ENCODE measurements at regions not wholly inside any gene's neighbourhood (a gene's known extent, or its start where the extent isn't known, plus 50 kb on each side); places are given as distances from the start of the nearest gene placed in this dataset.

DNA sequence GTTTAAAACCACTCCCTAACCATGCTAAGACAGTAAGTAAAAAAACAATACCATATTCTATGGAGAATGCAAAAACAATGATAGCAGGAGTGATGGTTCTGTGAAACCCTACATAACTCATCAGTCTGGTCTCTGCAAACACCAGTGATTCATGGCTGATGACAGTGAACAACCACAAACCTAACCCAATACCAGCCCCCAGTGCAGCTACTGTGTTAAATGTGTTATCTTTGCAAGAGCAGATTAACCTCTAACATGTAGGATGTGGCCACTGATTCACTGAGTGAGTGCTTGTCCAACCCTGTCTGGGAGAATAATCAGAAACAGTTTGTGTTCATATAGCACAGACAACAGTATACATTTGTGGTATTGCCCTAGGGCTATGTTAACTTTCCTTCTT is 100.2 kb upstream of the COG2 start:
- H3K4me3 Mint-ChIP-seq = no peak overlapping the region
- no peak overlapping the region for H3K27ac ChIP-seq (ENCODE audit: low read depth in 1 of 2, low read length in 2 of 2)
- intact Hi-C loops (cut with micrococcal nuclease) = no loop called here
- TF ChIP-seq, protein P1, sequence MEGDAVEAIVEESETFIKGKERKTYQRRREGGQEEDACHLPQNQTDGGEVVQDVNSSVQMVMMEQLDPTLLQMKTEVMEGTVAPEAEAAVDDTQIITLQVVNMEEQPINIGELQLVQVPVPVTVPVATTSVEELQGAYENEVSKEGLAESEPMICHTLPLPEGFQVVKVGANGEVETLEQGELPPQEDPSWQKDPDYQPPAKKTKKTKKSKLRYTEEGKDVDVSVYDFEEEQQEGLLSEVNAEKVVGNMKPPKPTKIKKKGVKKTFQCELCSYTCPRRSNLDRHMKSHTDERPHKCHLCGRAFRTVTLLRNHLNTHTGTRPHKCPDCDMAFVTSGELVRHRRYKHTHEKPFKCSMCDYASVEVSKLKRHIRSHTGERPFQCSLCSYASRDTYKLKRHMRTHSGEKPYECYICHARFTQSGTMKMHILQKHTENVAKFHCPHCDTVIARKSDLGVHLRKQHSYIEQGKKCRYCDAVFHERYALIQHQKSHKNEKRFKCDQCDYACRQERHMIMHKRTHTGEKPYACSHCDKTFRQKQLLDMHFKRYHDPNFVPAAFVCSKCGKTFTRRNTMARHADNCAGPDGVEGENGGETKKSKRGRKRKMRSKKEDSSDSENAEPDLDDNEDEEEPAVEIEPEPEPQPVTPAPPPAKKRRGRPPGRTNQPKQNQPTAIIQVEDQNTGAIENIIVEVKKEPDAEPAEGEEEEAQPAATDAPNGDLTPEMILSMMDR (IDR thresholded peaks at IDR 0.05) = no peak
- no peaks in the 10 kb centered on the region for H3K79me2 ChIP-seq (ENCODE audit: insufficient read depth, low read length)
- no peaks in the 10 kb centered on the region for H3K4me1 ChIP-seq (ENCODE audit: control insufficient read depth in 1 of 2, insufficient read depth in 2 of 2, low read length in 2 of 2)
- no peak for DNase-seq
- H3K4me2 ChIP-seq (replicated peaks; ENCODE audit: extremely low read depth, low read length, poor library complexity, severe bottlenecking) = no peak overlapping the region
- no peaks in the 10 kb centered on the region for H3K4me1 Mint-ChIP-seq
- H3K9ac ChIP-seq (ENCODE audit: insufficient read depth, low read length, poor library complexity, severe bottlenecking) = no peak overlapping the region
- H3K4me3 ChIP-seq (replicated peaks in 1 of 3; ENCODE audit: low read depth in 2 of 3, low read length in 3 of 3) = no peak overlapping the region
- no peaks in the 10 kb centered on the region for H3K27me3 ChIP-seq (ENCODE audit: control insufficient read depth in 2 of 2, insufficient read depth in 2 of 2, low read length in 2 of 2)
- H4K20me1 ChIP-seq (ENCODE audit: insufficient read depth, low read length) = no peaks in the 10 kb centered on the region
- H2AFZ ChIP-seq (ENCODE audit: insufficient read depth, low read depth, low read length, poor library complexity, severe bottlenecking) = no peak overlapping the region
- H3K27me3 Mint-ChIP-seq (ENCODE audit: low read depth in 3 of 3) = peaks cover 2 to 14% (median 6%) of the 10 kb centered on the region in 3 donors
- H3K9me3 Mint-ChIP-seq = peaks cover 0 to 9% (median 4%) of the 10 kb centered on the region in 7 donors
- no peaks in the 10 kb centered on the region for H3K36me3 Mint-ChIP-seq
- no peaks in the 10 kb centered on the region for H3K36me3 ChIP-seq (replicated peaks in 1 of 2; ENCODE audit: control insufficient read depth in 1 of 2, insufficient read depth in 2 of 2, low read length in 2 of 2)
- peaks cover 0 to 5% of the 10 kb centered on the region in 2 donors for H3K9me3 ChIP-seq (replicated peaks in 1 of 2; ENCODE audit: control insufficient read depth in 1 of 2, insufficient read depth in 1 of 2, low read length in 2 of 2)
- H3K27ac Mint-ChIP-seq = no peak overlapping the region

DNA sequence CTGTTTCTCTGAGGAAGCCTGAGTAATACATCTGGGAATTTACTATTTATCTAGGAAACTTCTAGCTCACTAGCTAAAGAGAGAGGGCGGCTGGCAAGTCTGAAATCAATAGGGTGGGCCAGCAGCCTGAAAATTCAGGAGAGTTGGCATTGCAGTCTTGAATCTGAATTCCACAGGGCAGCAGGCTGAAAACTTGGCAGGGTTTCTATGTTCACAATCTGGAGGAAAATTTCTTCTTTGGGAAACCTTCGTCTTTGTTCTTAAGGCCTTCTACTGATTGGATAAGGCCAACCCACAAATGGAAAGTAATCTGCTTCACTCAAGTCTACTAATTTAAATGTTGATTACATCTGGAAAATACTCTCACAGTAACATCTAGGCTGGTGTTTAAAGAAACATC is 101.0 kb upstream of the COG2 start:
- no peak overlapping the region for H2AFZ ChIP-seq (ENCODE audit: insufficient read depth, low read depth, low read length, poor library complexity, severe bottlenecking)

More for the DNA sequence above, 101.0 kb upstream of the COG2 start:
- Histone ChIP-seq H3K27me3 (ENCODE audit: control insufficient read depth in 2 of 2, insufficient read depth in 2 of 2, low read length in 2 of 2) (no peaks in the 10 kb centered on the region), H3K36me3 (replicated peaks in 1 of 2; ENCODE audit: control insufficient read depth in 1 of 2, insufficient read depth in 2 of 2, low read length in 2 of 2) (no peaks in the 10 kb centered on the region), H3K9ac (ENCODE audit: insufficient read depth, low read length, poor library complexity, severe bottlenecking) (no peak overlapping the region), H3K9me3 (replicated peaks in 1 of 2; ENCODE audit: control insufficient read depth in 1 of 2, insufficient read depth in 1 of 2, low read length in 2 of 2) (peaks cover 0 to 5% of the 10 kb centered on the region in 2 donors), H3K4me1 (ENCODE audit: control insufficient read depth in 1 of 2, insufficient read depth in 2 of 2, low read length in 2 of 2) (no peaks in the 10 kb centered on the region), H3K79me2 (ENCODE audit: insufficient read depth, low read length) (no peaks in the 10 kb centered on the region), H4K20me1 (ENCODE audit: insufficient read depth, low read length) (no peaks in the 10 kb centered on the region), H3K4me3 (replicated peaks in 1 of 3; ENCODE audit: low read depth in 2 of 3, low read length in 3 of 3) (no peak overlapping the region), H3K4me2 (replicated peaks; ENCODE audit: extremely low read depth, low read length, poor library complexity, severe bottlenecking) (no peak overlapping the region), H3K27ac (ENCODE audit: low read depth in 1 of 2, low read length in 2 of 2) (no peak overlapping the region)
- TF ChIP-seq, protein P1 (IDR thresholded peaks at IDR 0.05) = no peak
- H3K27me3 Mint-ChIP-seq (ENCODE audit: low read depth in 3 of 3) = peaks cover 2 to 13% (median 5%) of the 10 kb centered on the region in 3 donors
- no peak for DNase-seq
- no peaks in the 10 kb centered on the region for H3K4me1 Mint-ChIP-seq
- no CpG with 5 or more reads among the region's 2 CpGs for WGBS (ENCODE audit: insufficient coverage)
- no peak overlapping the region for H3K4me3 Mint-ChIP-seq
- intact Hi-C loops (cut with micrococcal nuclease) = no loop called here
- no peak overlapping the region for H3K27ac Mint-ChIP-seq
- no peaks in the 10 kb centered on the region for H3K36me3 Mint-ChIP-seq
- peaks cover 0 to 8% (median 4%) of the 10 kb centered on the region in 7 donors for H3K9me3 Mint-ChIP-seq
